Activated CD4-positive, alpha-beta T cell treated with anti-CD3 and anti-CD28 coated beads for 48 hours (primary cell): ENCODE measurements at regions not wholly inside any gene's neighbourhood (a gene's known extent, or its start where the extent isn't known, plus 50 kb on each side); places are given as distances from the start of the nearest gene placed in this dataset.
"Not testable (repeated sequence)": the region's sequence is repeated elsewhere in the genome, so short reads cannot be mapped to it uniquely, and the experiment has no call there.

Experiments used
- DNase-seq: peaks from one replicate; pipeline ENCODE4 v3.0.0-alpha.2; 2020

DNA sequence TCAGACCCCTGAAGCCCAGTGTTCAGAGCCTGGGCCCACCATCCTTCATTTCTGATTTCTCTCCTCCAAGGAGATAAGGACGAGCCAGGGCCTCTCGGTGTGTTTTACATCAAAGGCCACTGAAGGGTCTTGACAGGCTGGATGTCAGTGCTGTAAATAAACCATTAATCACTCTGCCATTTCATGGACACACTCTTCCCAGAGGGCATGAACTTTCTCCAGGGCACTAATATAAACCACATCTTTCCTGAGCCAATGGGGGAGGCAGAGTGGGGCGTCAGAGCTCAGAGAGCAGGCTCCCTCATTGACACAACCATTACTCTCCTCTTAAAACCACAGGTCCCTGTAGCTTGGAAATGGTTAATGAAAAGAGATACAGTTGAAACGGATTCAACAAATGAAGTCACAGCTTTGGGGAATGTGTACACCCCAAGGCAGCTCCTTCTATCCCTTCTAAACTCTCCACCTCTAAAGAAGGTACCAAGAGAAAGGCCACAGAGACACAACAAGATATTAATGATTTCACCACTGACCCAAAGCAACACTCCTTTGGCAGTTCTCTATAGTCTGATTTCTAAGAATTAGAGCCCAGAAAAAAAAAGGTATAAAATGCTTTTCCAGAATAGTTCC is 200.6 kb downstream of the CHIC2 start:
- no peak for DNase-seq

DNA sequence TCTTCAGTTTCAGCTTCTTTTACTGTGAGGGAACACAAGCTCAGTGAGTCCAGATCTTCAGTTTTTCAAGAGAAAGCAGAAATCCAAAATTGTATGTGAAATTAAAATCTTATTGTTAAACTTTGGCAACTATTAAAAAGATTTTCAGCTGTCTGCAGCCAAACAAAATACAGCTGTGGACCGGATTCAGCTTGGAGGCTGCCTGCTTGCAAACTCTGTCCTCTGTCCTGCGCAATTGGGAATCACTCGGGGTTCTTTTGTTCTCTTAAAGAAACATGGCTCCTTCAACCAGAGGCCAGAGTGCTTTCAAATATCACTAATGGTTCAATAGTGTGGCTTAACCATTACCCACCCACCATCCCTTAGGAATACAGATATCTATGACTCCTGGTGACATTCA is 201.2 kb downstream of the CHIC2 start:
- DNase-seq: no peak

DNA sequence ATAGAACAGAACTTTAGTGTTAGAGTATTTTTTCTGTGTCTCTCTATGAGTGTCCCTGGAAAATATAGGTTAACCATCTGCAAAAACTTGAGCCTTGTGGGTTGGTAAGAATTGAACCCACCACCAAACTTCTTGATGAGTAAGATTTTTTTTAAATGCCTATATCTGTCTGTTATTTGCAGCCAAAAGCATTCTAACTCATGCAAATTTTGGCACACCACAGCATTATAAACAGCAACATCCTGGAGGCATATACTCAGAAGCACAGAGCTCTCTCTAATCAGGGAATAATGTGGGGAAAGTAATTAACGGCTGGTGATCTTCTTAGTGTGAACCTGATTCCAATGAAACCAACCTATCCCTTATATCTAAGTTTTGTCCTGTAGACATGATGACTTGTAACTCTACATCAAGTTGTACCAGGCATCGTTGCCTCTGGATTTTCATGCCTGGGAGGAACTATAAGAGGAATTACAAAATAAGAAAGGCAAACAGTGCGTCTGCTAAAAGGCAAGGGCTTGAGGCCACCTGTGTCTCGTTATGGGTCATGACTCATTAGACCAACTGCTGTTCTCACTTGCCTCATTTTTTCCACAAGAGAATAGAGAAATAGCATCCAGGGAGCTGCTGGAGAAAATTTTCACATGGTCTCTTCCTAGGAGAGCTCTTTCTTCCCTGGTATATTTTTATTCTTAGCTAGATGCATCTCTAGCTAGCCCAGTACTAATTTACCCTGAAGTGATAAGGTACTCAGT is 202.4 kb downstream of the CHIC2 start:
- no peak for DNase-seq

DNA sequence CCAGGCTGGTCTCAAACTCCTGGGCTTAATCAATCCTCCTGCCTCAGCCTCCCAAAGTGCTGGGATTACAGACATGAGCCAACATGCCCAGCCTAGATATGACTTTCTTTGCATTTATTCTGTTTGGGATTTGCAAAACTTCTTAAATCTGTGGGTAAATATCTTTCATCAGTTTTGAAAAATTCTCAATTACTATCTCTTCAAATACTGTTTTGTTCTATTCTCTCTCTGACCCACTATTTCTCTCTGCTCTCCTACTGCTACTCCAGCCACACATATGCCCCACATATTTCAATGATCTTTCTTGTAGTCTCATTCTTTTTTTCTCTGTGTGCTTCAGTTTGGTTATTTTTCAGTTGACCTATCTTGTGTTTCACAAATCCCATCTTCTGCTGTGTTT is 205.1 kb downstream of the CHIC2 start:
- no peak for DNase-seq

DNA sequence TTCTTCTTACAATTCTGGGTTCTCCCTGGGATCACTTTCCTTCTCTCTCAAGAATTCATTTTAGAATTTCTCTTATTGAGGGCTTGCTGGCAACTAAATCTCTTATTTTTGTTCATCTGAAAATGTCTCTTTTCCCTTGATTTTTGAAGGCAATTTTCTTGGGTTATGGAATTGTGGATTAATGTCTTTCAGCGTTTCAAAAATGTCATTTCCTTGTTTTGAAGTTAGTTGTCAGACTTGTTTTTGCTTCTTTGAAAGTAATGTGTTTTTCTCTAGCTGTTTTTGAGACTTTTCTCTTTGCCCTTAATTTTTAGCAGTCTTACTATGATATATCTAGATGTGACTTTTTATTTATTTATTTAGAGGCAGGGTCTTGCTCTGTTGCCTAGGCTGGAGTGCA is 205.7 kb downstream of the CHIC2 start:
- DNase-seq: no peak

DNA sequence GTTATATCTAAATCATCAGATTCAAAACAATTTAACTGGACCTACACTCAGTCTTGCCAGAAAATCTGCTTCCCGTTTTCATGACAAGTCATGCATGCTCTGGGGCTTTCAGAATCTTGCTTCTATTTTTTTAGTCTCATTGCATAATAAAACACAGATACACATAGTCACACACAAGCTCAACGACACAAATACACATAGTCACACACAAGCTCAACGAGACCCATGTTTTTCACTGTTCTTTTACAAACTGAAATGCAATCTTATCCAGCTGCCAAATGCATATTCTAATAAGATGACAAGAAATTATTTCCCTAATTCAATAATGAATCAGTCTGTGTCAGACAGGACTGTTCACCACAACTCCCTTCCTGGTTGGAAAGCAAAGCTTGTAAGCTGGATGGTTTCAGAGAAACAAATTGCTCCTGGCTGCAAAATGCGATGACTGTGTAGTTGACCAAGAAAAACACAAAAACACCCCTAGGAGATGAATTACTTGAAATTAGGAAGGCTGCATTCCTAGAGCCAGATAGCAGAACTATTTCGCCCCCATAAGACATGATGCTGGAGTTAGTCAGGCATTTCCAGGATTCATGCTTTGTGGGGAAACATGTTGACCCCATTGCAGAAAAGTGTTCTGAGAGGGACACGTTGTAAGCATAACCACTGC is 208.7 kb downstream of the CHIC2 start:
- no peak for DNase-seq

DNA sequence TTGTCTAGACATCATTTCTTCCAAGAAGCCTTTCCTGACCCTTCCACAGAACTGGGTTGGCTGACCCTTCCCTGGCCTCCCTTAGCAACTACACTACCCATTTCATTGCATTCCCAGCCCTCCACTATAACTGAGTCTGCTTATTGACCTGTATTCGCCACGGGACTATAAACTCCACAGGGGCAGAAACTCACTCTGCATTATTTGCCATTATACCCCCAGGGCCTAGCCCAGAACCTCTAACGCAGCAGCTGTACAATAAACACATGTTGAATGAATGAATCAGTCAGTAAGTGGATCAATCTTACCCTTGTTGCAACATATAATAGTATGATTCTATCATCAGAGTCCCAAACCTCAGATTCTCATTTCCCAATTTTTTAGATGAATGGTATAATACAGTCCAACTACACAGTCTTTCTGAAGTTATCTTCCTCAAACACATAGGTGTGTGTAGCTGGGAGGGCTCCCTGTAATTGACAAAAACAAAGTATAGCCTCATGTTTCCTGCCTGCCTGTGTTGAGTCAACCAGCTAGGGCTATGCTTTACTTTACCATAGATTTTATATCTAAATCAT is 209.3 kb downstream of the CHIC2 start:
- DNase-seq: no peak

DNA sequence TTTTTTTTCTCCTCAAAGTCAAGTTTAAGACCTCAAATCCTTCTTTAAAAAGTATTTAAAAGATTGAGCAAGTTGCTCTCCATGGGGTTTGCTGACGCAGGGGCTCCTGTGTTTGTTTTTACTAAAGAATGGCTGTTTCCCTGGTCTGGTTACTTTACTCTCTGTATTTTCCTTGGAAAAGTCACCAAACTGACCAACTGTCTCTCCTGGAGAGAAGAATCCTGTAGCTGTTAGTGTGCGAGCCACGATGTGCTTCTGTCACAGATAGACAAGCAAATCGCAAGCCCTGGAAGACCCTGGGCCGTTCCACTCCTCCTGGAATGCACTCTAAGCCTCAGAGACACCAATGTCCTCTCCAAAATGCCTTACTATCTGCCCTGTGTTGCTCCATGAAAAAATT is 212.1 kb downstream of the CHIC2 start:
- no peak for DNase-seq

DNA sequence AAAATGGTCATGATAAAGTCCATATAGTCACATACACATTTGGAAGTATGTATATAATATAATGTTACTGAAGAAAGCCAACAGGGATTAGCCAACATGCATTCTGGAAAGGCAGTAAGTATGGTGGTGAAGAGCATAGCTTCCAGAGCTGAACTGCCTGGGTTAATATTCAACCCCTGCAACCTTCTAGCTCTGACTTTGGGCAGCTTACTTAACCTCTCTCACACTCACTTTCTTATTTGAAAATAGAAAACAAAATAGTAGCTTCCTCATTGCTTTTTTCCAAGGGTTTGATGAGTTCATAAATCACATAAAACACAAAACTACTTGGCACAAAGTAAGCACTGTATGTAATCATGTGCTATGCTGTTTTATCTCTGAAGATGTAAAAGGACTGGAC is 216.4 kb downstream of the CHIC2 start:
- DNase-seq: no peak

DNA sequence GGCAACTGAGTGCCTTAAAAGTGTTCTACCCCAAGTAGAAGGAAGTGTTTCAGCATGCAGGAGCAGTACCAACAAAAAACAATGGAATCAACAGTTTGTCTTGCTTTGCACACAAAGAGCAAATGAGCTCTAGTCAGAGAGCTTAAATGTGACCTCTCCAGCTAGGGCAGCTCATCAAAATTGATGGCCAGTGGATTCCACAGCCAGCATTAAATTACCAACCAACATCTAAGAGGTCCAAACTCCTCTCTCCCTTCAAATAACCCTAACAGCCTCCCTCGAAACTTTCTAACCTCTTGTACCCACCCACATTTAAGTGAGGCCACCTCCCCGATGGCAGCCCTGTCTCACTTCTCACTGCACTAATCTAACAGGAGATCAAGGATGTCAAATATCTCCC is 219.9 kb downstream of the CHIC2 start:
- no peak for DNase-seq

DNA sequence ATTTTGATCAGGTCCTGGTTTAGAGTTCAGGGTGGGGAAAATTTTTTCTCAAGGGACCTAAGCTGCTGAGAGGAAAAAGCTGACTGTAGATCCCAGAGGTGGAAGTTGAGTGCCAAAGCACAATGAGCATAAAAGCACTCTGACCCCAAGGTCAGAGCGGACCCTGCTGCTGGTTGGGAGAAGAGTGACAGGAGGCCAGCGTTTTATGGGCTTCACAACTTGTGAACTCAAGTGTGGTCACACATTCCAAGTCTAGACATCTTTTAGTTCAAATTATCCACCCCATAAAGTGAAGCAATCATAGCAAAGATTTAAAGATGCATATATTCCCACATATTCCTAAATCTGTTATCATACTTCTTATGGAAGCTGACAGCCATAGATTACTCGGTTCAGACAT is 220.3 kb downstream of the CHIC2 start:
- no peak for DNase-seq

DNA sequence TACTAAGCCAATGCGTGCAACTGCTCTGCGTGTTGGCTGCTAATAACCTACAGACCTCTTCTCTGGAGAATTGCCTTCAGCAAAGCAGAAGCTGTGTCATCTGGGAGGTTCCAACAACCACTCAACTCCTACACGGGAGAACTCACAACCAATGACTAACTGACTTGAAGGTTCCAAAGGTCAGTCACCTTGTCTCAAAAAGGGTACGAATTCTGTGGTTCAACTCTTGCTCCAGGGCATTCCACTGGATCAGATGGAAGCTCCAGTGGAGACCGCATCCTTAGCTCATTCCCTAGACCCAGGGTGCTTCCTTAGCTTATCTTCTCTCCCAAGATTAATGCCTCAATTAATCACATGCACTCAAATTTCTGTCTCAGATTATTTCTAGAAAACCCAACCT is 222.7 kb downstream of the CHIC2 start:
- no peak for DNase-seq

DNA sequence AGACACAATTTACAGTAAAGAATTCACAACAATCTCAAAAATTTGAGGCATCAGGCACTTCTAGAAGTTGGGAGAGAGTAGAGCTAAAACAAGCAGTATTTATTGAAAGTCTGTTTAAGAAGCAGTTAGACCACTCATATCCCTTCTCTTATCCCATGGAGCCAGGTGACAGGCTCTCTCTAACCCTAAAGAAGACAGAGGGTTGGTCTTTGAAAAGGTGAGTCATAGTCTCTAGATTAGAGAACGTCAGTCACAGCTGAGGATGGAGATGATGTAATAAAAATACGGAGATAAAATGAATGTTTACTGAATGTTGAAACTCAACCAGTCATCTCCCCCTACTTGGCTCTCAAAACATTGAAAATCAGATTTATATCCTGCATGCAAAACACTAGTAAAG is 223.8 kb downstream of the CHIC2 start:
- DNase-seq: no peak

DNA sequence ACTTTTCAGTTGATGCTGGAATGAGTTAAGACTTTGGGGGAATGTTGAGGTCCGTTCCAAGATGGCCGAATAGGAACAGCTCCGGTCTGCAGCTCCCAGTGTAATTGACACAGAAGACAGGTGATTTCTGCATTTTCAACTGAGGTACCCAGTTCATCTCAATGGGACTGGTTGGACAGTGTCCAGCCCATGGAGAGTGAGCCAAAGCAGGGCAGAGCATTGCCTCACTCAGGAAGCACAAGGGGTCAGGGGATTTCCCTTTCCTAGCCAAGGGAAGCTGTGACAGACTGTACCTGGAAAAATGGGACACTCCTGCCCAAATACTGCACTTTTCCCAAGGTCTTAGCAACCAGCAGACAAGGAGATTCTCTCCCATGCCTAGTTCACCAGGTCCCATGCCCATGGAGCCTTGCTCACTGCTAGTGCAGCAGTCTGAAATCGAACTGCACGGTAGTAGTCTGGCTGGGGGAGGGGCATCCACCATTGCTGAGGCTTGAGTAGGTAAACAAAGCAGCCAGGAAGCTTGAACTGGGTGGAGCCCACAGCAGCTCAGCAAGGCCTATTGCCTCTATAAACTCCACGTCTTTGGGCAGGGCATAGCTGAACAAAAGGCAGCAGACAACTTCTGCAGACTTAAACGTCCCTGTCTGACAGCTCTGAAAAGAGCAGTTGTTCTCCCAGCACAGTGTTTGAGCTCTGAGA is 231.0 kb downstream of the CHIC2 start:
- not testable (repeated sequence) for DNase-seq

DNA sequence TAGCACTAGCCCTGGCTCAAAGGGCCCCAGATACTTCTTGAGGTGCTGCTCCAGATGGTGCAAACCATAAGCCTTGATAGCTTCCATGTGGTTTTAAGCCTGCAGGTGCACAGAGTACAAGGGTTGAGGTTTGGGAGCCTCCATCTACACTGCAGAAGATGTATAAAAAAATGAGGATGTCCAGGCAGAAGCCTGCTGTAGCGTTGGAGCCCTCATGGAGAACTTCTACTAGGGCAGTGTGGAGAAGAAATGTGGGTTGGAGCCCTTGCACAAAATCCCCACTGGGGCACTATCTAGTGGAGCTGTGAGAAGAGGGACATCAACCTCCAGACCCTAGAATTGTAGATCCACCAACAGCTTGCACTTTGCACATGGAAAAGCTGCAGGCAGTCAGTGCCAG is 231.9 kb downstream of the CHIC2 start:
- DNase-seq: no peak

DNA sequence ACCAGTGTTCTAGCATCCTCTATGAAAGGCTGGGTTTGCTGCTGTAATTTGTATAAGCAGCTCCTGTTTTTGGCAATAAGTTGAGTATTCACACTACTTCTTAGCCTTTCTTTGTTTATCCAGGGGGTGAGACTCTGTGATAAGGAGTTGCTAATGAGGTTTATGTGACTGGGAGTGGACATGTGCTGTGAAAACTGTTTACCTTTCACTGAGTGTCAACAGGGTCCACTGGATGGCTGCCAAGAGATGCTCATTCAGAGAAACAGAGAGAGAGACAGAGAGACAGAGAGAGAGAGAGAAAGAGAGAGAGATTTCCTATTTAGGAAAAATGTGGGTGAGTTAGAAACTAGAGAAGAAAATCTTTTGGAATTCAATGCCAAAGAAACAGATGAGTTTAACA is 233.9 kb downstream of the CHIC2 start:
- DNase-seq: no peak

DNA sequence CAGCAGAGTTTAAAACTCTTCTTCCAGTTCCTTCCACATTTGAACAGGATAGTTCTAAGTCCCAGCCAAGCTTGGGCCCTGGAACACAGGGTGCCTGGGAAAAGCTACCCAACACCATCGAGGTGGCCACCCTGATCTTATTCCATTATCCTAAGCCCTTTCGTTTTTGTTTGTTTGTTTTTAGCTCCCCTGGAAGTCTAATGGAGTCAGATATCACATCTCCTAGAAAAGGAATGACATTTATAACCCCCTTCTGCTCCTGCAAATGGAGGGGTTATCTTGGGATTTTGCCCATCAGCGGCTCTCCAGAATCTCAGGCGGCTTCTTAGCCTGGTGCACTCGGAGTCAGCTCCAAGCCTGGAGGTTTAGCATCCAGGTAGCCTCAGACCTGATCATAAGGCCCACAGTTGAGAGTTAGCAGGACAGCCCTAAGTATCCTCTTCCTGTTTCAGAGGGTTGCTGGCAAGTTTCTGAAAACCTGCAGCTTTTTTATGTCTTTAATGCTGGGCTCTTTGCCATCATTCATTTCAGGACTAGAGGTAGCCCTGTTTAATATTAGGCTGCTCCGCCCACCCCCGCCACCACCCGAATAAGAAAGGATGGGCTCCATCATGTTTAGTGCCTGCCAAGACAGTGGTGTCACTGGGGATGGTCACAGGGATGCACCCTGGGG is 230.0 kb upstream of the LNX1 start:
- no peak for DNase-seq

DNA sequence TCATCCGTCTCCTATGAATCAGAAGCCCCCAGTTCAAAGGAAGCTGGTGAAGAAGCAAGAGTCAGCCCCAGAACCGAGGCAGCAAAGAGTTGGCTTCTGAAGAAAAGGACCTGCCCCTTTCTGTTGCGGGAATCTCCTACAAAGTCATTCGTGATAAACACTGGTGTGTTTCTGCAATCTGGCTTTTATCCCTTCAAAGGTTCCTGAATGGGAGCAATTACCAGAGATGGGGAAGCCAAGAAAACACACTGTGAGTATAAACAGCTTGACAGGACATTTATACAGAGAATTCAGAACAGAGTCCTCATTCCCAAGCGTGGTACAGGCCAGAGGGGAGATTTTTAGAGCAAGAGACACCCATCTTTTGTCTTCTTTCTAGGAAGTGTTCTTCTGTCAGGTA is 226.8 kb upstream of the LNX1 start:
- DNase-seq: no peak

DNA sequence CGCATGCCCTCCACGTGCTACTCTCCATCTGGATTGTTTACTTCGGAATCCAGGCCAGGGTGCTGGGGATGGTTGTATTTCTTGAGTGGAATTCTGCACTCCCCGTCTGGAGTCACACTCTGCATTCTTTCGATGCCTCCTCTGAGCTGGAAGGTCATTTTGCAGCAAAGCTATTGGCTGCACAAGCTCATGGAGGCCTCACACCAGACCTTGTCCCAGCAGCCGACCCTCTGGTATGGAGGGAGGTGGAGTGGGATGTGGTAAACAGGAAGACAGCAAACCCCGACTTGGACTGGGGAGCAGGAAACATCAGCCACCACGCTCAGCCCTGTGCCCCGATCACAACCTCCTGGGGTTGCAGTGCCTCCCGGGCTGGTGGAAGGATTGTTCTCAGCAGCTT is 225.3 kb upstream of the LNX1 start:
- DNase-seq: no peak

DNA sequence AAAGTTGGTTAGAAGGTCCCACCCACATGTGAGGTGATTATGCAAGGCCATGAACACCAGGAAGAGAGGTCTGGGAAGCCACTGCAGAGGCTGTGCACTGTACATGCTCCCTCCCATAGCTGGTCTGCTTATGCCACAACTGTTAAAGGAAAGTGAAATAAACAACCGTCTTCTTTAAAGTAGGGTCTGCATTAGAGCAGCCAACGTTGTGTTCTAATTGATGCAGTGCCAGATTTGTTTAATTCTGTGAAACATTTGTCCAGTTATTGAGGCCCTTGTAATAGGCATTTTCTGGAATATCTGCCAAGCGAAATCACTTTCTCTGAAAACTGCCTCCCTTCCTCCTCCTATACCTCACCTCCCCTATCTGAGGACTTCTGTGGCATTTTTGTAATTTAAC is 224.0 kb upstream of the LNX1 start:
- DNase-seq: no peak

DNA sequence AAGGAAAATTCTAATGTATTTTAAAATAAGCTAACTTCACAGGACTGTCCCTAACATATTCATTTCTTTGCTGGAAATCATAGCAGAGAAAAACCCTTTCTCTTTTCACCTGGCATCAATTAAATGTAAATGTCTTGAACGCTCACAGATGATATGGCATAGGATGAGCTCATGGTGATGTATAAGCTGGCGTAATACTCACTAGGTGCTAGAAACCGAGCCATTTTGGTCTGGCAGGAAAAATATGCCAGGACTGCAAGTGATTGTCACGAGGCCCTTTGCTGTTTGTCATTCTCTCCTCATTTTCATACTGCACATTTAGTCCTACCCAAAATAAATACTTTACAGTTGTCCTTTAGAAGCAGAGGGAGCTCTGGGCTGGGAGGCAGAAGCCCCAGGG is 222.7 kb upstream of the LNX1 start:
- DNase-seq: no peak

DNA sequence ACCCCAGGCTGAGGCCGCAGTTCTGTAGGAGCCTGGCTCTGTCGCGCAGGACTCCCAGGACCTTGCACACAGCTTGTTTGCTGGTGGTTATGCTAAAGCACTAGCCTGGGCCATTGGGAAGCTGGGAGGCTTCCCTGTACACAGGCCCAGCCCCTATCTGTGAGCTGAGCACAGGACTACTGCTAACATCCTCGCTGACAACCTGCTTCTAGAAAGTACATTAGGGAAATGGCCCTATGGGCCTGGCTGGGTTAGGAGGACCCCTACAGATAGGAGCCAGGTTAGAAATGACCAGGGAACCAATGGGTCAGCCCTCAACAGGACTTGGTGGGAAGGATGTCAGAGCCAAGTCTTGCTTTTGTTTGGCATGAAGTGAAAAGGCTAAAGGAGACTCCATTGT is 219.4 kb upstream of the LNX1 start:
- no peak for DNase-seq

DNA sequence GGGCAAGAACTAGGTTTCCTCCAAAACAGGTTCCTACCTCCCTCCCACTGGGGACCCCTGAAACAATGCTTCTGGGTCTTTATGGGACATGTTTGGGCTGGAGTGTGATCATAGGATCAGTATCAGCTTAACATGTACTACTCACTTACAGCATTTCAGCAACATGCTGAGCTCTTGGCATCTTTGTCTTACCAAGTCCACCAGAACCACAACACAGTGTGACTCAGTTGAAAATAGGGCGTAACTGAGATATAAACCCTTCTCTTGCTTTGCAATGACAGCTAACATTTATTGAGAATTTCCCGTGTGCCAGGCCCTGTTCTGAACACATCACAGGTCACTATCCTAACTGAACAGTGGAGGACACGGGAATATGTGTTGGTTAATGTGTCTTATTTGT is 218.5 kb upstream of the LNX1 start:
- DNase-seq: no peak
